T-cell (primary cell): ENCODE measurements at regions not wholly inside any gene's neighbourhood (a gene's known extent, or its start where the extent isn't known, plus 50 kb on each side); places are given as distances from the start of the nearest gene placed in this dataset.

ENCODE experiments used
- ATAC-seq, 4 experiments: fragments of 200-7000 bp in 3 of 4; fragments of 150-1000 bp in 1 of 4; cut with Tn5 transposase; replicated peaks in 1 of 4; 1 replicate in 3 of 4; 2 replicates in 1 of 4; pipeline ENCODE4 v1.10.0; 2021; ENCODE audit warnings: moderate library complexity in 3 of 4, mild to moderate bottlenecking in 2 of 4, moderate number of reproducible peaks in 1 of 4
- CTCF ChIA-PET, 2 donors: fragments of 300-600 bp; sonication (Branson Sonifier 250); formaldehyde crosslinking; loops; one replicate each; lab custom pipeline; 2022; ENCODE audit warnings: antibody characterized with exemption in 2 of 2; lab: Charles Lee
- POLR2A ChIA-PET, 2 donors: fragments of 300-600 bp; sonication (Branson Sonifier 250); formaldehyde crosslinking; loops; one replicate each; lab custom pipeline; 2022; ENCODE audit warnings: antibody characterized with exemption in 2 of 2; lab: Charles Lee
- DNase-seq, 35 experiments: peaks; one replicate each; pipeline versions ENCODE4 v3.0.0 to v3.0.0-alpha.2; 2013 to 2023
- H3K27ac ChIP-seq: one replicate; pipeline ENCODE4 v1.5.1; 2013; ENCODE audit warnings: low read length
- H3K27me3 ChIP-seq, 2 experiments: replicated peaks in 1 of 2; 1 replicate in 1 of 2; 2 replicates in 1 of 2; pipeline versions ENCODE4 v1.6.1 to v1.7.0; 2013; ENCODE audit warnings: low read length in 1 of 2, mixed read lengths in 1 of 2; ENCODE audit not compliant: control insufficient read depth in 2 of 2, insufficient read depth in 2 of 2; ENCODE audit errors: extremely low read depth in 1 of 2
- H3K36me3 ChIP-seq, 2 donors: 1 replicate in 1 of 2; 2 replicates in 1 of 2; pipeline versions ENCODE4 v1.6.1 to v1.7.0; 2013; ENCODE audit warnings: low read length in 1 of 2; ENCODE audit not compliant: control insufficient read depth in 2 of 2, insufficient read depth in 1 of 2; ENCODE audit errors: extremely low read depth in 1 of 2
- H3K4me1 ChIP-seq, 2 experiments: 1 replicate in 1 of 2; 2 replicates in 1 of 2; pipeline versions ENCODE4 v1.6.1 to v1.7.0; 2013; ENCODE audit warnings: low read length in 2 of 2, mixed read lengths in 1 of 2; ENCODE audit not compliant: insufficient read depth in 2 of 2, control insufficient read depth in 1 of 2; ENCODE audit errors: extremely low read depth in 1 of 2
- H3K4me3 ChIP-seq, 2 donors: 1 replicate in 1 of 2; 2 replicates in 1 of 2; pipeline versions ENCODE4 v1.5.1 to v1.7.0; 2013; ENCODE audit warnings: mild to moderate bottlenecking in 2 of 2, low read length in 1 of 2, moderate library complexity in 1 of 2; ENCODE audit not compliant: control insufficient read depth in 1 of 2; ENCODE audit errors: extremely low read depth in 1 of 2
- H3K9me3 ChIP-seq: 2 replicates; pipeline ENCODE4 v1.7.0; 2013
- H3K27ac Mint-ChIP-seq, 2 donors: one replicate each; pipeline ENCODE4 v1.8.0; 2020 to 2021; ENCODE audit warnings: mild to moderate bottlenecking in 2 of 2, mixed read lengths in 2 of 2
- H3K27me3 Mint-ChIP-seq, 2 donors: one replicate each; pipeline ENCODE4 v1.8.0; 2021 to 2022; ENCODE audit warnings: mixed read lengths in 2 of 2
- H3K36me3 Mint-ChIP-seq: one replicate; pipeline ENCODE4 v1.8.0; 2021; ENCODE audit warnings: mixed read lengths
- H3K4me1 Mint-ChIP-seq, 3 donors: one replicate each; pipeline ENCODE4 v1.8.0; 2020 to 2022; ENCODE audit warnings: mixed read lengths in 3 of 3, mild to moderate bottlenecking in 1 of 3
- H3K4me3 Mint-ChIP-seq, 3 donors: one replicate each; pipeline ENCODE4 v1.8.0; 2020 to 2022; ENCODE audit warnings: mild to moderate bottlenecking in 3 of 3, mixed read lengths in 3 of 3, moderate library complexity in 3 of 3
- H3K9me3 Mint-ChIP-seq, 3 donors: one replicate each; pipeline ENCODE4 v1.8.0; 2020 to 2022; ENCODE audit warnings: mixed read lengths in 3 of 3
- WGBS: methylation state at CpG from one replicate; pipeline ENCODE4 v1.1.5; 2013; ENCODE audit warnings: missing lambda C conversion rate; ENCODE audit not compliant: insufficient coverage; 5-methylcytosine and 5-hydroxymethylcytosine counted together

GRCh38 chr6:128742900-128743299 lies 140.0 kb upstream of the LAMA2 start:
- no peaks in the 10 kb centered on the region for H3K36me3 ChIP-seq
- Mint-ChIP-seq H3K27ac (no peak overlapping the region), H3K4me3 (no peak overlapping the region), H3K4me1 (no peaks in the 10 kb centered on the region), H3K36me3 (no peaks in the 10 kb centered on the region), H3K9me3 (no peaks in the 10 kb centered on the region), H3K27me3 (peaks cover 2 to 7% of the 10 kb centered on the region in 2 donors)
- POLR2A ChIA-PET, result no interaction called here
- H3K4me3 ChIP-seq, result no peak overlapping the region
- H3K27me3 ChIP-seq, result no peaks in the 10 kb centered on the region
- ATAC-seq, result no peak
- no peaks in the 10 kb centered on the region for H3K9me3 ChIP-seq
- WGBS, result 87% methylated on average over 4 of the region's 10 CpGs
- CTCF ChIA-PET, result no interaction called here
- no peak for DNase-seq
- no peaks in the 10 kb centered on the region for H3K4me1 ChIP-seq
- H3K27ac ChIP-seq, result no peak overlapping the region

- Histone ChIP-seq H3K4me3 (no peak overlapping the region), H3K9me3 (no peaks in the 10 kb centered on the region), H3K4me1 (no peaks in the 10 kb centered on the region), H3K27ac (no peak overlapping the region), H3K36me3 (no peaks in the 10 kb centered on the region), H3K27me3 (no peaks in the 10 kb centered on the region)
- no peak overlapping the region for H3K4me3 Mint-ChIP-seq
- H3K4me1 Mint-ChIP-seq, result no peaks in the 10 kb centered on the region
- H3K27ac Mint-ChIP-seq, result no peak overlapping the region
- ChIA-PET CTCF (no interaction called here), POLR2A (no interaction called here)
- WGBS, result 100% methylated on average over 1 of the region's 1 CpG
- no peaks in the 10 kb centered on the region for H3K36me3 Mint-ChIP-seq
- DNase-seq, result no peak
- H3K27me3 Mint-ChIP-seq, result no peaks in the 10 kb centered on the region
- ATAC-seq, result no peak
- no peaks in the 10 kb centered on the region for H3K9me3 Mint-ChIP-seq
These were observed 142.0 kb upstream of the LAMA2 start for GRCh38 chr6:128740951-128741350.

GRCh38 chr6:128739112-128739511 lies 143.8 kb upstream of the LAMA2 start:
- no peaks in the 10 kb centered on the region for H3K9me3 Mint-ChIP-seq
- no peaks in the 10 kb centered on the region for H3K4me1 Mint-ChIP-seq
- POLR2A ChIA-PET, result no interaction called here
- no peak overlapping the region for H3K27ac ChIP-seq
- CTCF ChIA-PET, result interaction anchor here in 1 of 2 donors (0.6 kb wide), 1 partner anchor 1382 kb away, joined by 3 read pairs; no protein-coding TSS in a partner anchor
- ATAC-seq (no peak), DNase-seq (no peak)
- no peaks in the 10 kb centered on the region for H3K4me1 ChIP-seq
- H3K27me3 Mint-ChIP-seq, result peaks cover 0 to 3% of the 10 kb centered on the region in 2 donors
- H3K36me3 ChIP-seq, result no peaks in the 10 kb centered on the region
- no peak overlapping the region for H3K27ac Mint-ChIP-seq
- no peak overlapping the region for H3K4me3 ChIP-seq
- WGBS, result no CpG with 5 or more reads among the region's 2 CpGs
- no peaks in the 10 kb centered on the region for H3K27me3 ChIP-seq
- H3K9me3 ChIP-seq, result no peaks in the 10 kb centered on the region
- no peaks in the 10 kb centered on the region for H3K36me3 Mint-ChIP-seq
- no peak overlapping the region for H3K4me3 Mint-ChIP-seq

- peaks cover 0 to 3% of the 10 kb centered on the region in 2 donors for H3K27me3 Mint-ChIP-seq
- no peaks in the 10 kb centered on the region for H3K4me1 ChIP-seq
- ATAC-seq (no peak), DNase-seq (no peak)
- no peak overlapping the region for H3K27ac Mint-ChIP-seq
- H3K4me1 Mint-ChIP-seq, result no peaks in the 10 kb centered on the region
- ChIA-PET POLR2A (no interaction called here), CTCF (no interaction called here)
- no peak overlapping the region for H3K4me3 Mint-ChIP-seq
- H3K36me3 Mint-ChIP-seq, result no peaks in the 10 kb centered on the region
- no peak overlapping the region for H3K27ac ChIP-seq
- H3K9me3 Mint-ChIP-seq, result no peaks in the 10 kb centered on the region
- no peak overlapping the region for H3K4me3 ChIP-seq
- H3K27me3 ChIP-seq, result no peaks in the 10 kb centered on the region
- no peaks in the 10 kb centered on the region for H3K36me3 ChIP-seq
- WGBS, result 65% methylated on average over 3 of the region's 3 CpGs
- H3K9me3 ChIP-seq, result no peaks in the 10 kb centered on the region
These were observed 144.8 kb upstream of the LAMA2 start for GRCh38 chr6:128738112-128738511.

- CTCF ChIA-PET, result interaction anchor here in 1 of 2 donors (0.6 kb wide), 1 partner anchor 876 kb away, joined by 3 read pairs; no protein-coding TSS in a partner anchor
These were observed 146.2 kb upstream of the LAMA2 start for GRCh38 chr6:128736780-128737179.

GRCh38 chr6:128731249-128732165 lies 151.4 kb upstream of the LAMA2 start:
- no peak overlapping the region for H3K27ac ChIP-seq
- ChIA-PET CTCF (interaction anchor here in 1 of 2 donors (0.6 to 1.7 kb wide), 3 partner anchors 640 to 1430 kb away, joined by 3 to 6 read pairs (median 3); no protein-coding TSS in a partner anchor), POLR2A (no interaction called here)
- H3K27me3 Mint-ChIP-seq, result peaks cover 10 to 11% of the 10 kb centered on the region in 2 donors
- WGBS, result 75% methylated on average over 2 of the region's 2 CpGs
- H3K4me1 ChIP-seq, result no peaks in the 10 kb centered on the region
- no peaks in the 10 kb centered on the region for H3K9me3 ChIP-seq
- DNase-seq, result peak in 2 of 35 experiments; percentile 6 to 43
- no peak overlapping the region for H3K4me3 ChIP-seq
- no peaks in the 10 kb centered on the region for H3K36me3 Mint-ChIP-seq
- H3K27me3 ChIP-seq, result no peaks in the 10 kb centered on the region
- no peak for ATAC-seq
- H3K36me3 ChIP-seq, result no peaks in the 10 kb centered on the region
- no peak overlapping the region for H3K4me3 Mint-ChIP-seq
- no peaks in the 10 kb centered on the region for H3K4me1 Mint-ChIP-seq
- H3K27ac Mint-ChIP-seq, result no peak overlapping the region
- H3K9me3 Mint-ChIP-seq, result no peaks in the 10 kb centered on the region

More at GRCh38 chr6:128736780-128737179, 146.2 kb upstream of the LAMA2 start:
- Mint-ChIP-seq H3K27ac (no peak overlapping the region), H3K27me3 (peaks cover 0 to 4% of the 10 kb centered on the region in 2 donors), H3K9me3 (no peaks in the 10 kb centered on the region), H3K4me3 (no peak overlapping the region), H3K36me3 (no peaks in the 10 kb centered on the region), H3K4me1 (no peaks in the 10 kb centered on the region)
- no peak overlapping the region for H3K27ac ChIP-seq
- POLR2A ChIA-PET, result no interaction called here
- H3K4me1 ChIP-seq, result no peaks in the 10 kb centered on the region
- no peaks in the 10 kb centered on the region for H3K9me3 ChIP-seq
- ATAC-seq (no peak), DNase-seq (no peak)
- no peak overlapping the region for H3K4me3 ChIP-seq
- no peaks in the 10 kb centered on the region for H3K36me3 ChIP-seq
- H3K27me3 ChIP-seq, result no peaks in the 10 kb centered on the region
